GM21576 (cell line): ENCODE measurements at regions not wholly inside any gene's neighbourhood (a gene's known extent, or its start where the extent isn't known, plus 50 kb on each side); places are given as distances from the start of the nearest gene placed in this dataset.

ENCODE experiments used
- ATAC-seq: cut with Tn5 transposase; IDR thresholded peaks from one replicate; pipeline ENCODE4 v1.9.1; 2021; ENCODE audit warnings: mild to moderate bottlenecking, moderate library complexity; ENCODE audit not compliant: unreplicated experiment

DNA sequence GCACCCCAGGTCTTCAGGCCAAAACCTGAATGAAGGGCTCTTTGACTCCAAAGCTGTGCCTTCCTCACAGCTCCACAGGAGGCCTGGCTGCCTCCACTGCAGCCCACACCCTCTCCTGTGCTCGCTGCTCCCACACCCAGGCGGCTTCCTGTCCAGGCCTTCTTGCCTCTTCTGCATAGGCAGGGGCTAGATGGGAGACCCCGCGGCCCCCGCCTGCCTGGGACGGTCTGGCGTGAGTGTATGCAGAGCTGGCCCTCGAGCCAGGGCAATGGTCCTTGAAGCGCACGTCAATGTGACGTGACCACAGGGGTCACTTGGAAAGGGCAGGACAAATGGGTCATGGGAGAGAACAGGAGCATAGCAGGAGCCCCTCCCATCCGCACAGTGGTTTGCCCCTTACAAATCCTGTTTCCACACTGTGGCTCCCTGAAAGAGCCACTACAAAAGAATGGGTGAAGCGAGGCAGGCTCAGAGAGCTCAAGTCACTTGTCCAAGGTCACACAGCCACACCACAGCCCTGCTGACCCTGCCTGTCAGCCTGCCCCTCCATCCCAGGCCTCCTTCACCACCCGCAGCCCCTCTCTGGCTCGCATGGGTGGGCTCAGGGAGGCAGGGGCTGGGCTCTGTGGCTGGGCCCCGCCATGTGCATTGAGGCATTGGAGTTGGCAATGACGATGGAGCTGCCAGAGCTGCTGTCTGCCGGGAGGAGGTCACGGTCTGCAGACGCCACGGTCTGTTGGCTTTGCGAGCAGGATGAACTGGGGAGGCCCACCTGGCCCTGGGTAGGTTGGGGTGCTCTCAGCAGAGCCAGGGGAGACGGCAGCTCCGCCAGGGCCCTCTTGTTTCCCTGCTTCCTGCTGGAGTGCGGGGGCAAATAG, 71.2 kb upstream of the WNT11 start:
- ATAC-seq: no peak

DNA sequence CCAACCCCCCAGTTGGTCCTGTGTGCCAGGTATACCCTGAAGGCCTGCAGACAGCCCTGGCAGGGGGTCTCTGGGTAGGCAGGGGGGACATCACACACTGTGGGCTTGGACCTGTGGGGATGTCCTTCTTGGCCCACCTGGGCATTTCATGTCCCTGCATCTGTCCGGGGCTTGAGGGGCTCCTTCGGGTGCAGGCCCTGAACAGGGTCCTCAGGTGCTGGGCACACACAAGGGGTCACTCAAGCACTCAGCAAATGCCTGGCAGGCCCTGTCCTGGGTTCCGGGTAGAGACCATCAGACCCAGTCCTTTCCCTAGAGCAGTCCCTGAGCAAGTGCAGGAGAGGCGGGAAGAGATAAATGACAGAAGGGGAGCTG, 70.5 kb upstream of the WNT11 start:
- ATAC-seq: no peak

DNA sequence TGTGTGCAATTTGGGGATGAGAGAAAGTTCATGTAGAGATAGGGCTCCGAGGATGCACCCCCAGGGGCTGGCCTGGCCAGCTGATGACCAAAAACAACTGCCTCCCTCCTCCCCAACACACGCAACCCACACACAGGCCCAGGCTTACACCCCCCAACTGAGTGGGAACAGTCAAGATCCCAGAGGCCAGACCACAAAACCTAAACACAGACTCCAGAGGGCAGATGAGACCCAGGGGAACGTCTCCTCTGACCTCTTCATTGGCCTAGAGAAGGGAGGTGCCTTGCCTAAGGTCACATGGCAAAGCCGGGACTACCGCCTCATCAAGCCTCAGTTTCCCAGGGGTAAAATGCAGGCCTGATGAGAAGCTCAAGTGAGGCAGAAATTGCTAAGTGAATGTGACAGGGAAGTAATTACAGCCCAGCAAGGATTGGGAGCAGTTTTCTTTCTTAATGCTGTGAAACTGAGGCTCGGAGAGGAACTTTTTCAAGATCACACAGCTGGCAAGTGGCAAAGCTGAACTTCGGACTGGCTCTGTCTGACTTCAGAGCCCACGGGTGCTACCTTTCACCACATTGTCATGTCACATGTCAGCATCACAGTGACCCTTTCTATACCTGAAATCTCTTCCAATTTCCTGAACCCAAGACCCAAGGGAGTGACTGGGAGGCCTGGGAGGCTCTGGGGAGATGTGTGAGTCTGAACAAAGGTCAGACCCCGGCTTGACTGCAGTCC, 69.9 kb upstream of the WNT11 start:
- ATAC-seq: no peak

GRCh38 chr11:76275446-76275845, 69.1 kb upstream of the WNT11 start:
- ATAC-seq: no peak

GRCh38 chr11:76271068-76271467, 64.8 kb upstream of the WNT11 start:
- no peak for ATAC-seq

DNA sequence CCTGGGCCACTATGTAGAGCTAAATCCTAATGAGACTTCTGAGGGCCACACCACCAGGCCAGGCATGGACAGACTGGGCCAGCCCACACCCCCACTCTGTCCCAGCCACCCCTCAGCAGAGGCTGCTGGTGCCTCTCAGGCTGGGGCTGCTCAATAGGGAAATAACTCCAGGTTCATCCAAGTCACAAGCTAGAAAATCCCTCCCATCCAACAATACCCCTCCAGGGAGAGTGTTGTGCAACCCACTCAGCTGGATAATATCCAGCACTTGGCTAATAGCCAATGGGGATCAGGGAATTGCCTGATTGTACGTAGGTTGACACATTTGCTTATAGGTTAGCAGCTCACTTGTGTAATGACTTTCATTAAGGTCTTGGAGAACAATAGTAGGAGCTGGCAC, 64.1 kb upstream of the WNT11 start:
- ATAC-seq: no peak

GRCh38 chr11:76269661-76270261, 63.5 kb upstream of the WNT11 start:
- ATAC-seq: no peak

DNA sequence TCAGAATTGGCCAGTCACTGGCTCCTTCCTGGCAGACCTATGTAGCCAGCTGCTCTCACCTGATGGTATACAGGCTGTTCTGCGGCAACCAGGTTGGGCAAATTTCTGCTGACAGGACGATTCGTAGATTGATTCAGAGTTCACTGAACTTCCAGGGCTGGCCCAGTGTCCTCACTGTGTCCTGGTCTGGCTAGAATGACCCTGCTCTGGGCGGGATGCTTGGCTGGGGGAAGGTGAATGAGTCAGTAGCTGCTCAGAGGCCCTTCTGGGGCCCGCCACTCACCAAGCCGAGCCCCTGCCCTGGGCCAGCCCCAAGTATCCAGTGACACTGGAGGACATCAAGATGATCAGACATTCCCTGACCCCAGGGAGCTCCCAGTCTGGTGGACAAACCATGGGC, 62.9 kb upstream of the WNT11 start:
- no peak for ATAC-seq

DNA sequence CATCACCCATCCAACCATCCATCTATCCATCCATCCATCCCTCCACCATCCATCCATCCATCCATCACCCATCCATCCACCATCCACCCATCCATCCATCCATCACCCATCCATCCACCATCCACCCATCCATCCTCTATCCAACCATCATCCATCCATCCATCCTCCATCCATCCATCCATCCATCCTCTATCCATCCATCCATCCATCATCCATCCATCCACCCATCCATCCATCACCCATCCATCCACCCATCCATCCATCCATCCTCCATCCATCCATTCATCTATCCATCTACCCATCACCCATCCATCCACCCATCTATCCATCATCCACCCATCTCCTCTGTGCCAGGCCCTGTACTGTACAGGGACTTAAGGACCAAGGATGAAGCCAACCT, 62.2 kb upstream of the WNT11 start:
- no peak for ATAC-seq

- no peak for ATAC-seq
Observed at GRCh38 chr11:76267556-76267955, 61.3 kb upstream of the WNT11 start.

DNA sequence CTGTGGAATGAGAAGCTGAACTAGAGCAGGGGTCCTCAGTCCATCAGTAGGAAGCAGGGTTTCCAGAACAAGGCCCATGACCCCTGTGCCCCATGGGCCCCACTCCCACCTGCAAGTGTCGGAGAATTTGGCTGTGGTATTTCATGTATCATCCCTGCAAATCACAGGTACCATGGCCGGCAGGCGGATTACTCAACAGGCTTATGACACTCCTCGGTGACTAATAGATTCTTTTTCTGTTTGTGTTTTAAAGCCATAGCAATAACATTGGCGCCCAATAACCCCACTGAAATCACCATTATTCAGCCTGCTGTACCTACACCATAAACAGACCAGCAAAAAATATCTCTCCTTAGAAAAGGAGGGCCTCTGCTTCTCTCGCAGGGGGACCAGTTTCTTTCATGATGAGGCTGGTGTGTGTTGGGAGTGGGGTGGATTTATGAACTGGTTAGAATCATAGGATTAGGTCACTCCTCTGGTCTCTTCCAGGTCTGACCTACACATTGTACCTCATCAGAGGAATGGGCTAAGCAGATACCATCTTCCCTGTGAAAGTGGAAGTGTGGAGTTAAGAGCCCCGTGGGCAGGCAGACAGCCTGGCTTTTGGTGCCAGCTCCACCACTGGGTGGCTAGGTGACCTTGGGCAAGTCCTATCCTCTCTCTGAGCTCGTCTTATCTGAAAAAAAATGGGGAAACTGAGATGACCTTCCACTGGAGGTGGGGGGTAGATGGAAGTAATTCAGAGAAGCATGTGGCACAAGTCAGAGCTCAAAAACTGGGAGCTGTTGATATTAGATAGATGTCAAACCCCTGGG, 60.2 kb upstream of the WNT11 start:
- no peak for ATAC-seq

GRCh38 chr11:76265771-76266241, 59.5 kb upstream of the WNT11 start:
- ATAC-seq: no peak

GRCh38 chr11:76263657-76264056, 57.4 kb upstream of the WNT11 start:
- ATAC-seq: no peak

- no peak for ATAC-seq
Observed at GRCh38 chr11:76263166-76263565, 56.9 kb upstream of the WNT11 start.

DNA sequence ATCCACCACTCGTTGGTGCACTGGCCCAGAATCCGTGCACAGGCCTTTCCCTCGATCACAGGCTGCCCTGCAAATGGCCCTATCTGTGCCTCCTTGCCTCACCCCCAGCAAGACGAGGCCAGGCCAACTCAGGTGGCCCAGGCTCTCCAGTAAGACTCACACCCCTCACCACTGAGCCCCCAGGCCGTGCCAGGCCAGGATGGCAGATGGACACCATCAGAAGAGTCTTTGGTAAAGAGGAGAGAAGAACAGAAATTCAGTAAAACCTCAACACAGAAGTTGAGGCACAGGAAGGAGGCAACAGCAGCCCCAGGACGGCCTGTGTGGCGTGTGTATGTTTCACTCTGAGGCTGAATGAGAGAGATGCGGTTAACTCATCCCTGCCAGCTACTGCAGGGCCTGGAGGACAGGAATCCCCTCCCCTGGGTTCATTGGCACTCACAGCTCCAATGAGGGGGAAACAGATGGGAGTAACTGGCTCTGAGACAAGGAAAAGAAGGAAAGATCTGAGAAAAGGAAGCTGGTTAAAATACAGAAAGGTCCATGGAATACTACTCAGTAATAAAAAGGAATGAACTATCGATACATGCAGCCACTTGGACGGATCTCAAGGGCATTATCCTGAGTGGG, 54.1 kb upstream of the WNT11 start:
- ATAC-seq: no peak

DNA sequence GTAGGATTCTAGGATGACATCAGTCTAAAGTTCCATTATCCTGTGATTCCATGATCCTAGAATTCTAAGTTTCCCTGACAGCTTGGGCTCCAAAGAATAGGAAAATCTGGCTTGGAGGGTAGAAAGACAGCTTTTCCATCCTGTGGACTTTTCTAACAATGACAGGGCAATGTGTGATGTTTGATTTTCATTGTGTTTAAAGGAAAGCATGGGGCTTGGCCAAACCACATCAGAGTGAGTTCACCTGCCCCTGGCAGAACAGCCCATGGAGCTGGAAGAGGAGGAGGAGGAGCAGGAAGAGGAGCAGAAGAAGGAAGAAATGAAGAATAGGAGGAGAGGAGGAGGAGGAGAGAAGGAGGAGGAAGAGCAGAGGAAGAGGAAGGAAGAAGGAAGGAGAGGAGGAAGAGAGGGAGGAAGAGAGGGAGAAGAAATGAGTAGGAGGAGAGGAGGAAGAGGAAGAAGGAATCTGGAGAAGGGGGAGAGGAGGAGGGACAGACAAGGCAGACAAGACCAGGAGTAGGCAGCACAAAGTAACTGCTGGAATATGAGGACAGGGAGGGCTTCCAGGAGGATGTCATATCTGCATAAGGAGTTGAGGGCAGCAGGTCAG, 53.1 kb upstream of the WNT11 start:
- no peak for ATAC-seq

DNA sequence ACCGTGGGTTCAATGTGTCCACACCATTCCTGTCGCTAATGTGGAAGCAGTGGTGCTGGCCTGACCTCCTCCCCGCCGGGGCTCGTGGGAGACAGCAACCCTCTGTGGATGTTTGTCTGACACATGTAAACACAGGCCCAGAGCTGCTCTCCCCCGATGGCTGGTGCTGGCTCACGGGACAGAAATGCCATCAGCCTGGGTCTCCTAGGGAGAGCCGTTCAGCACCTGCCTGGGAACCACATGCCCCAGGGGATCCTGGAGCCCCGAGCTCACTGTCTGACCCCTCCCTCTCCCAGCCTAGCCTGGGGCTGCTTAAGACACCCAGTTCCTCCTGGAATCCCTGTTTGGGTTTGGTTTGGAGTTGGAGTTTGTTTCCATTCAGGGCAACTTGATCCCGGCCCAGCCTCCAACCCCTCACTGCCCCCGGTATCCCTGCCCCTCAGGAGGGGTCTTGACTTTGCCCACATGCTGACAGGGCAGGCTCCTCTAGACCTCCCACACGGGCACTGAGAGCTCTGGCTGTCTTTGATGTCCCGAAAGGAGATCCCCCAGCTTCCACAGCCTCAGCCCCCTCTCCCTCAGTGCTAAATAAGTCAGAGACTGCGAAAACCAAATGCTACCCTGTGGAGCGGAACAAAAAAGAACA, 50.9 kb upstream of the WNT11 start:
- ATAC-seq: no peak

DNA sequence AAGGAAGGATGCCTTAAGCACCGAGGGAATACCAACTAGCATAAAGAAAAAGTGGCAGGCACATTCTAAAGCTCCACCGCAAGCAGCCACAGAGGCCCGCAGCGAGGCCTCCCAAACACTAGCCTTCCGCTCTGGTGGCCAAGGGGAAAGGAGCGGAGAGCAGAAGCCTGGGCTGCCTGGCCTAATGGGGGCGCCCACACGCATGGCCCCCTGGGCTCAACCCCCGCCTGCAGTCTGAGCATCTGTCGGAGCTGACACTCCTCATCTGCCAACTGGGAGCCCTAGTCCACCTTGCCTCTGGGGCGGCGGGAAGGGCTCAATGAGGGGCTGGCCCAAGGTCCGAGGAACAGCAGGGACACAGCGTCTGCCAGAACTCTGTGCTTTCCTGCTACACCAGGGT, 50.1 kb upstream of the WNT11 start:
- no peak for ATAC-seq
